ENCODE measurements at regions not wholly inside any gene's neighbourhood (a gene's known extent, or its start where the extent isn't known, plus 50 kb on each side); places are given as distances from the start of the nearest gene placed in this dataset.

- TF ChIP-seq, protein P1, sequence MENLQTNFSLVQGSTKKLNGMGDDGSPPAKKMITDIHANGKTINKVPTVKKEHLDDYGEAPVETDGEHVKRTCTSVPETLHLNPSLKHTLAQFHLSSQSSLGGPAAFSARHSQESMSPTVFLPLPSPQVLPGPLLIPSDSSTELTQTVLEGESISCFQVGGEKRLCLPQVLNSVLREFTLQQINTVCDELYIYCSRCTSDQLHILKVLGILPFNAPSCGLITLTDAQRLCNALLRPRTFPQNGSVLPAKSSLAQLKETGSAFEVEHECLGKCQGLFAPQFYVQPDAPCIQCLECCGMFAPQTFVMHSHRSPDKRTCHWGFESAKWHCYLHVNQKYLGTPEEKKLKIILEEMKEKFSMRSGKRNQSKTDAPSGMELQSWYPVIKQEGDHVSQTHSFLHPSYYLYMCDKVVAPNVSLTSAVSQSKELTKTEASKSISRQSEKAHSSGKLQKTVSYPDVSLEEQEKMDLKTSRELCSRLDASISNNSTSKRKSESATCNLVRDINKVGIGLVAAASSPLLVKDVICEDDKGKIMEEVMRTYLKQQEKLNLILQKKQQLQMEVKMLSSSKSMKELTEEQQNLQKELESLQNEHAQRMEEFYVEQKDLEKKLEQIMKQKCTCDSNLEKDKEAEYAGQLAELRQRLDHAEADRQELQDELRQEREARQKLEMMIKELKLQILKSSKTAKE (CRISPR knock-in tag; IDR thresholded peaks at IDR 0.05; ENCODE audit: borderline replicate concordance): peak; percentile 59; the same call in 1 of the 2 replicates
- peak; percentile 56; the same call in 1 of the 2 replicates for TF ChIP-seq ZNF766 (CRISPR knock-in tag; IDR thresholded peaks at IDR 0.05; ENCODE audit: borderline replicate concordance)
- TF ChIP-seq, protein P2, sequence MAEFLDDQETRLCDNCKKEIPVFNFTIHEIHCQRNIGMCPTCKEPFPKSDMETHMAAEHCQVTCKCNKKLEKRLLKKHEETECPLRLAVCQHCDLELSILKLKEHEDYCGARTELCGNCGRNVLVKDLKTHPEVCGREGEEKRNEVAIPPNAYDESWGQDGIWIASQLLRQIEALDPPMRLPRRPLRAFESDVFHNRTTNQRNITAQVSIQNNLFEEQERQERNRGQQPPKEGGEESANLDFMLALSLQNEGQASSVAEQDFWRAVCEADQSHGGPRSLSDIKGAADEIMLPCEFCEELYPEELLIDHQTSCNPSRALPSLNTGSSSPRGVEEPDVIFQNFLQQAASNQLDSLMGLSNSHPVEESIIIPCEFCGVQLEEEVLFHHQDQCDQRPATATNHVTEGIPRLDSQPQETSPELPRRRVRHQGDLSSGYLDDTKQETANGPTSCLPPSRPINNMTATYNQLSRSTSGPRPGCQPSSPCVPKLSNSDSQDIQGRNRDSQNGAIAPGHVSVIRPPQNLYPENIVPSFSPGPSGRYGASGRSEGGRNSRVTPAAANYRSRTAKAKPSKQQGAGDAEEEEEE (CRISPR knock-in tag; IDR thresholded peaks at IDR 0.05; ENCODE audit: borderline replicate concordance): no peak; the same call in 1 of the 2 replicates
- TF ChIP-seq SMAD3 (CRISPR knock-in tag; IDR thresholded peaks at IDR 0.05): peak; percentile 93
- TF ChIP-seq ZFP90 (CRISPR knock-in tag; IDR thresholded peaks at IDR 0.05; ENCODE audit: borderline replicate concordance): peak; percentile 62; the same call in 1 of the 2 replicates
- peak; percentile 100 for TF ChIP-seq ISL2 (CRISPR knock-in tag; IDR thresholded peaks at IDR 0.05)
- no peak for TF ChIP-seq ZBTB14 (CRISPR knock-in tag; IDR thresholded peaks at IDR 0.05)
- peak; percentile 52; the same call in 1 of the 2 replicates for TF ChIP-seq SPEN (CRISPR knock-in tag; IDR thresholded peaks at IDR 0.05; ENCODE audit: low read depth)
- peak; percentile 71 for TF ChIP-seq KDM2A (CRISPR knock-in tag; IDR thresholded peaks at IDR 0.05; ENCODE audit: borderline replicate concordance, low read depth)
- peak; percentile 85 for TF ChIP-seq ERF (CRISPR knock-in tag; IDR thresholded peaks at IDR 0.05)
- peak; percentile 60; the same call in 1 of the 2 replicates for TF ChIP-seq FOSL1 (CRISPR knock-in tag; IDR thresholded peaks at IDR 0.05; ENCODE audit: borderline replicate concordance)
- no peak for TF ChIP-seq ZNF33B (CRISPR knock-in tag; IDR thresholded peaks at IDR 0.05)
- no peak for TF ChIP-seq ZC3H13 (CRISPR knock-in tag; IDR thresholded peaks at IDR 0.05)
- peak; percentile 78; the same call in 1 of the 2 replicates for TF ChIP-seq ZNF362 (CRISPR knock-in tag; IDR thresholded peaks at IDR 0.05; ENCODE audit: borderline replicate concordance)
- no peak for TF ChIP-seq KLF13 (CRISPR knock-in tag; IDR thresholded peaks at IDR 0.05)
- 0 out of 2 replicates have a peak, but pooled peaks have one; percentile 23 for TF ChIP-seq SRY (CRISPR knock-in tag; IDR thresholded peaks at IDR 0.05)
- no peak for TF ChIP-seq ZSCAN25 (CRISPR knock-in tag; IDR thresholded peaks at IDR 0.05)
- peak in 1 of 2 experiments; percentile 75; a peak in 1 of 4 replicates for TF ChIP-seq KLF16 (CRISPR knock-in tag; IDR thresholded peaks at IDR 0.05)
- no peak for TF ChIP-seq RNF2 (conservative IDR thresholded peaks at IDR 0.05; ENCODE audit: low read depth)
- no peak for TF ChIP-seq RFX5 (IDR thresholded peaks at IDR 0.05; ENCODE audit: low read depth, low read length)
- TF ChIP-seq, protein P3, sequence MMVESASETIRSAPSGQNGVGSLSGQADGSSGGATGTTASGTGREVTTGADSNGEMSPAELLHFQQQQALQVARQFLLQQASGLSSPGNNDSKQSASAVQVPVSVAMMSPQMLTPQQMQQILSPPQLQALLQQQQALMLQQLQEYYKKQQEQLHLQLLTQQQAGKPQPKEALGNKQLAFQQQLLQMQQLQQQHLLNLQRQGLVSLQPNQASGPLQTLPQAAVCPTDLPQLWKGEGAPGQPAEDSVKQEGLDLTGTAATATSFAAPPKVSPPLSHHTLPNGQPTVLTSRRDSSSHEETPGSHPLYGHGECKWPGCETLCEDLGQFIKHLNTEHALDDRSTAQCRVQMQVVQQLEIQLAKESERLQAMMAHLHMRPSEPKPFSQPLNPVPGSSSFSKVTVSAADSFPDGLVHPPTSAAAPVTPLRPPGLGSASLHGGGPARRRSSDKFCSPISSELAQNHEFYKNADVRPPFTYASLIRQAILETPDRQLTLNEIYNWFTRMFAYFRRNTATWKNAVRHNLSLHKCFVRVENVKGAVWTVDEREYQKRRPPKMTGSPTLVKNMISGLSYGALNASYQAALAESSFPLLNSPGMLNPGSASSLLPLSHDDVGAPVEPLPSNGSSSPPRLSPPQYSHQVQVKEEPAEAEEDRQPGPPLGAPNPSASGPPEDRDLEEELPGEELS (CRISPR knock-in tag; IDR thresholded peaks at IDR 0.05): peak; percentile 94
Measured at GRCh38 chr6:56399672-56400263, 152.4 kb upstream of the COL21A1 start (continued).

Measured in HepG2 (cell line).